H1 (cell line): ENCODE measurements at regions not wholly inside any gene's neighbourhood (a gene's known extent, or its start where the extent isn't known, plus 50 kb on each side); places are given as distances from the start of the nearest gene placed in this dataset.

ENCODE experiments used
- CTCF ChIA-PET: fragments of 300-600 bp; sonication (Branson Sonifier 250); formaldehyde crosslinking; loops from one replicate; lab custom pipeline; 2021; ENCODE audit not compliant: partially characterized antibody; lab: Charles Lee
- POLR2A ChIA-PET: fragments of 300-600 bp; sonication (Branson Sonifier 250); formaldehyde crosslinking; loops from one replicate; lab custom pipeline; 2021; ENCODE audit warnings: inconsistent platforms; ENCODE audit not compliant: partially characterized antibody; lab: Charles Lee
- DNase-seq, 2 experiments: peaks; one replicate each; pipeline versions ENCODE4 v3.0.0 to v3.0.0-alpha.2; 2010 to 2022; ENCODE audit warnings: low spot score in 2 of 2, low read depth in 1 of 2, mixed read lengths in 1 of 2
- FAIRE-seq: peaks from 2 replicates; lab custom pipeline; 2011; peaks lifted over from hg19 to GRCh38; lab: Jason Lieb, UNC
- H2AFZ ChIP-seq: 2 replicates; pipeline ENCODE4 v1.8.1; 2012; ENCODE audit warnings: low read length, inconsistent platforms
- H2AK5ac ChIP-seq: 2 replicates; pipeline ENCODE4 v1.6.1; 2013; ENCODE audit warnings: low read depth, low read length
- H2BK120ac ChIP-seq: replicated peaks from 2 replicates; pipeline ENCODE3; 2013; ENCODE audit warnings: low read depth, low read length, inconsistent platforms
- H2BK12ac ChIP-seq: 2 replicates; pipeline ENCODE4 v1.6.1; 2013; ENCODE audit warnings: low read depth, low read length
- H2BK15ac ChIP-seq: 2 replicates; pipeline ENCODE4 v1.6.1; 2013; ENCODE audit warnings: low read length
- H2BK20ac ChIP-seq: 2 replicates; pipeline ENCODE4 v1.6.1; 2013; ENCODE audit warnings: low read length
- H2BK5ac ChIP-seq: 2 replicates; pipeline ENCODE4 v1.6.1; 2013; ENCODE audit warnings: low read depth, low read length
- H3K14ac ChIP-seq: 2 replicates; pipeline ENCODE4 v1.6.1; 2013; ENCODE audit warnings: inconsistent platforms; ENCODE audit not compliant: insufficient read length
- H3K18ac ChIP-seq: 2 replicates; pipeline ENCODE4 v1.6.1; 2013; ENCODE audit warnings: low read length; ENCODE audit errors: extremely low read depth
- H3K23ac ChIP-seq: 2 replicates; pipeline ENCODE4 v1.6.1; 2013; ENCODE audit warnings: inconsistent platforms; ENCODE audit not compliant: insufficient read length
- H3K23me2 ChIP-seq: 2 replicates; pipeline ENCODE4 v1.6.1; 2013; ENCODE audit warnings: low read depth, low read length
- H3K27ac ChIP-seq: 2 replicates; pipeline ENCODE4 v1.6.1; 2011; ENCODE audit warnings: low read depth, low read length, inconsistent platforms
- H3K27me3 ChIP-seq, 4 experiments: replicated peaks in 1 of 4; 1 replicate in 1 of 4; 2 replicates in 3 of 4; pipeline versions ENCODE4 v1.6.1 to v1.8.1; 2011 to 2013; ENCODE audit warnings: low read length in 3 of 4, mild to moderate bottlenecking in 3 of 4, inconsistent platforms in 2 of 4, mixed read lengths in 2 of 4, moderate library complexity in 1 of 4; ENCODE audit not compliant: control insufficient read depth in 3 of 4, insufficient read depth in 3 of 4; ENCODE audit errors: extremely low read depth in 1 of 4
- H3K36me3 ChIP-seq, 4 experiments: 2 replicates each; pipeline versions ENCODE4 v1.6.1 to v1.8.1; 2011 to 2013; ENCODE audit warnings: mild to moderate bottlenecking in 4 of 4, low read length in 3 of 4, moderate library complexity in 2 of 4, control low read depth in 1 of 4, inconsistent platforms in 1 of 4; ENCODE audit not compliant: insufficient read depth in 4 of 4, control insufficient read depth in 2 of 4
- H3K4ac ChIP-seq: replicated peaks from 2 replicates; pipeline ENCODE3; 2013; ENCODE audit warnings: low read length, low read depth, mixed read lengths, inconsistent platforms; ENCODE audit not compliant: insufficient read length
- H3K4me1 ChIP-seq, 4 experiments: replicated peaks in 1 of 4; 1 replicate in 1 of 4; 2 replicates in 3 of 4; pipeline versions ENCODE4 v1.6.1 to v1.8.1; 2011 to 2013; ENCODE audit warnings: low read length in 3 of 4, inconsistent platforms in 2 of 4, mixed read lengths in 1 of 4; ENCODE audit not compliant: insufficient read depth in 4 of 4, control insufficient read depth in 3 of 4
- H3K4me2 ChIP-seq, 2 experiments: 2 replicates each; pipeline versions ENCODE4 v1.6.1 to v1.8.1; 2011 to 2013; ENCODE audit warnings: low read depth in 2 of 2, low read length in 2 of 2, control low read depth in 1 of 2, inconsistent platforms in 1 of 2, mild to moderate bottlenecking in 1 of 2; ENCODE audit not compliant: insufficient read depth in 1 of 2
- H3K4me3 ChIP-seq, 4 experiments: fragments of 200-600, 300-600 bp in 1 of 4; sonication (generic), shearing (Covaris generic), sonication (Bioruptor Twin) in 1 of 4; 2 replicates each; pipeline versions ENCODE4 v1.5.1 to v1.8.1; 2011 to 2016; ENCODE audit warnings: low read length in 4 of 4, low read depth in 3 of 4, control low read depth in 2 of 4, inconsistent platforms in 2 of 4, mild to moderate bottlenecking in 2 of 4, mixed read lengths in 1 of 4, moderate library complexity in 1 of 4; ENCODE audit not compliant: insufficient read depth in 2 of 4; ENCODE audit errors: extremely low read depth in 1 of 4
- H3K56ac ChIP-seq: replicated peaks from 2 replicates; pipeline ENCODE3; 2013; ENCODE audit warnings: low read depth, mild to moderate bottlenecking, mixed read lengths, low read length, inconsistent platforms; ENCODE audit not compliant: insufficient read length
- H3K79me1 ChIP-seq: 2 replicates; pipeline ENCODE4 v1.6.1; 2013; ENCODE audit warnings: low read depth, low read length, control low read depth
- H3K79me2 ChIP-seq, 2 experiments: 2 replicates each; pipeline versions ENCODE4 v1.6.1 to v1.8.1; 2012 to 2013; ENCODE audit warnings: low read length in 2 of 2, mild to moderate bottlenecking in 2 of 2, inconsistent platforms in 1 of 2; ENCODE audit not compliant: insufficient read depth in 2 of 2, control insufficient read depth in 1 of 2
- H3K9ac ChIP-seq, 4 experiments: replicated peaks in 1 of 4; 1 replicate in 1 of 4; 2 replicates in 3 of 4; pipeline versions ENCODE4 v1.6.1 to v1.8.1; 2011 to 2013; ENCODE audit warnings: low read depth in 3 of 4, low read length in 3 of 4, control low read depth in 2 of 4, mild to moderate bottlenecking in 2 of 4, moderate library complexity in 2 of 4, inconsistent platforms in 1 of 4; ENCODE audit errors: extremely low read depth in 1 of 4
- H3K9me3 ChIP-seq, 2 experiments: 2 replicates each; pipeline versions ENCODE4 v1.6.1 to v1.8.1; 2012 to 2013; ENCODE audit warnings: mild to moderate bottlenecking in 2 of 2, moderate library complexity in 2 of 2, control low read depth in 1 of 2, inconsistent platforms in 1 of 2, low read depth in 1 of 2, low read length in 1 of 2, mixed read lengths in 1 of 2; ENCODE audit not compliant: insufficient read depth in 2 of 2
- H4K20me1 ChIP-seq, 2 experiments: replicated peaks in 1 of 2; 2 replicates each; pipeline versions ENCODE3 to v1.8.1; 2011 to 2013; ENCODE audit warnings: inconsistent platforms in 2 of 2, low read length in 2 of 2, mild to moderate bottlenecking in 1 of 2; ENCODE audit not compliant: insufficient read depth in 2 of 2, control insufficient read depth in 1 of 2
- H4K5ac ChIP-seq: 2 replicates; pipeline ENCODE4 v1.6.1; 2013; ENCODE audit warnings: low read length, low read depth, mixed read lengths, inconsistent platforms; ENCODE audit not compliant: insufficient read length
- H4K8ac ChIP-seq: 2 replicates; pipeline ENCODE4 v1.8.0; 2013; ENCODE audit warnings: mild to moderate bottlenecking, moderate library complexity, low read length, inconsistent platforms; ENCODE audit not compliant: insufficient read depth; ENCODE audit errors: extremely low read depth
- H4K91ac ChIP-seq: replicated peaks from 2 replicates; pipeline ENCODE3; 2013; ENCODE audit warnings: low read length, mixed read lengths, inconsistent platforms; ENCODE audit not compliant: insufficient read length
- ASH2L ChIP-seq: fragments of 200-600, 300-600 bp; sonication (generic); IDR thresholded peaks from one replicate; pipeline ENCODE4 v1.7.1; 2017; ENCODE audit warnings: low read length
- CBX5 ChIP-seq: fragments of 300-800, 300-1000 bp; sonication (generic); IDR thresholded peaks from 2 replicates; pipeline ENCODE4 v1.7.1; 2016; ENCODE audit warnings: antibody characterized with exemption, low read length, low read depth
- CHD2 ChIP-seq: IDR thresholded peaks from 2 replicates; pipeline ENCODE4 v1.6.1; 2012; ENCODE audit warnings: low read length, improper control_type of control experiment
- EGR1 ChIP-seq: IDR thresholded peaks from 2 replicates; pipeline ENCODE4 v1.6.1; 2011; ENCODE audit warnings: low read depth, low read length, borderline replicate concordance
- FOSL1 ChIP-seq: IDR thresholded peaks from 2 replicates; pipeline ENCODE4 v1.6.1; 2011; ENCODE audit warnings: mild to moderate bottlenecking, low read depth, low read length, moderate library complexity; ENCODE audit not compliant: insufficient read depth
- SUZ12 ChIP-seq: fragments of 200-600 bp; sonication (generic); IDR thresholded peaks from 2 replicates; pipeline ENCODE4 v1.6.1; 2012; ENCODE audit warnings: mild to moderate bottlenecking, inconsistent platforms, low read length, moderate library complexity, mixed read lengths
- TAF7 ChIP-seq: optimal IDR thresholded peaks from 2 replicates; pipeline ENCODE3; 2011; ENCODE audit warnings: low read depth, mild to moderate bottlenecking, inconsistent platforms, low read length, moderate library complexity, borderline replicate concordance
- TCF12 ChIP-seq: IDR thresholded peaks from 2 replicates; pipeline ENCODE4 v1.6.1; 2011; ENCODE audit warnings: low read depth, mild to moderate bottlenecking, low read length
- WGBS, 2 experiments: shearing (Covaris generic) in 1 of 2; methylation state at CpG; one replicate each; pipeline versions ENCODE4 v1.1.6 to v1.1.7; 2013 to 2015; ENCODE audit warnings: low lambda C conversion rate in 2 of 2, mixed read lengths in 2 of 2, inconsistent platforms in 1 of 2, low coverage in 1 of 2, missing lambda C conversion rate in 1 of 2; ENCODE audit not compliant: insufficient replicate concordance in 2 of 2, insufficient coverage in 1 of 2, insufficient read length in 1 of 2; ENCODE audit errors: extremely low coverage in 1 of 2, missing lambda C conversion rate in 1 of 2; 5-methylcytosine and 5-hydroxymethylcytosine counted together

DNA sequence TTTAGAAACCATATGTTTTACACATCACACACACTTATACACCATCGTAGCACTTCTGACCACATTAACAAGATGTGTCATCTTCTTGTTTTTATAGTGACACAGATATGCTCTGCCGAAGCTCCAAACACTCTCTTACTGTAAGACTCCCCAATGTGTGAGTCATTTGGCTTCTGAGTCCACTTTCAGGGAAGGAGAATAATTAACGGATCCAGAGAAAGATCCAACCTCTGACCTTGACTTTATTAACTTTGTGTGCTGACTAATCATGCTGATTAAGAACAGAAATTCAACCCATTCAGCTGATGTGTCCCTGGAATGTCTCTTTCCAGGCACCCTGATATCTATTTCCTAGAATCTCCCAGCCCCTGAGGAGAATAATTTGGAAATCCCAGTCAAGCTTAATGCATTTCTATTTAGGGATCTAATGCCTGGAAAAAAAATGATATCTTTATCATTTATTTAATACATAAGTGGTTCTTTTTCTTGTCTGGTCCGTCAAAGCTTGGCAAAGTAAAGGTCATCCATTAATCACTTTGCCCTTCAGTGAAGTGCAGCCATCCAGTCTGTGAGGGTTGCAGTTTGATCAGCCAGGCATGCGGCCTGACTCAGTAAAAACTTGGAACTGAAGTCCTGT lies 615.8 kb upstream of the SYT4 start:
- Histone ChIP-seq H3K4me2 (no peak overlapping the region), H4K8ac (no peak overlapping the region), H3K4me1 (peaks cover 0 to 2% (median 0%) of the 10 kb centered on the region in 4 experiments; a peak in 1 of 7 replicates), H3K23ac (no peak overlapping the region), H2AFZ (no peak overlapping the region), H2BK20ac (no peak overlapping the region), H3K4ac (no peak overlapping the region), H3K36me3 (no peaks in the 10 kb centered on the region), H3K27me3 (no peaks in the 10 kb centered on the region), H3K56ac (no peak overlapping the region), H3K79me2 (no peaks in the 10 kb centered on the region), H3K4me3 (no peak overlapping the region), H4K5ac (no peak overlapping the region), H2BK120ac (no peak overlapping the region), H2AK5ac (no peak overlapping the region), H4K20me1 (no peaks in the 10 kb centered on the region), H2BK12ac (no peak overlapping the region), H3K18ac (no peak overlapping the region), H3K9me3 (no peaks in the 10 kb centered on the region), H3K9ac (no peak overlapping the region), H4K91ac (no peak overlapping the region), H2BK5ac (no peak overlapping the region), H3K27ac (no peak overlapping the region), H3K79me1 (no peaks in the 10 kb centered on the region), H2BK15ac (no peak overlapping the region), H3K14ac (no peak overlapping the region), H3K23me2 (0 out of 2 replicates have a peak, but pooled peaks cover 3% of the 10 kb centered on the region)
- 93% methylated on average over 5 of the region's 5 CpGs; no CpG with 5 or more reads in 1 of the 2 experiments for WGBS, 2 experiments
- FAIRE-seq (no peak), DNase-seq (no peak)
- ChIA-PET POLR2A (no interaction called here), CTCF (no interaction called here)
- TF ChIP-seq CHD2 (no peak), EGR1 (no peak), SUZ12 (no peak), TCF12 (no peak), FOSL1 (no peak), CBX5 (no peak), ASH2L (no peak), TAF7 (no peak)
